NCI-H82 (cell line): ENCODE measurements at regions not wholly inside any gene's neighbourhood (a gene's known extent, or its start where the extent isn't known, plus 50 kb on each side); places are given as distances from the start of the nearest gene placed in this dataset.
"Not testable (repeated sequence)": the region's sequence is repeated elsewhere in the genome, so short reads cannot be mapped to it uniquely, and the experiment has no call there.

Source experiments
- DNase-seq: peaks from one replicate; lab custom pipeline; 2025; lab: John Stamatoyannopoulos, UW

DNA sequence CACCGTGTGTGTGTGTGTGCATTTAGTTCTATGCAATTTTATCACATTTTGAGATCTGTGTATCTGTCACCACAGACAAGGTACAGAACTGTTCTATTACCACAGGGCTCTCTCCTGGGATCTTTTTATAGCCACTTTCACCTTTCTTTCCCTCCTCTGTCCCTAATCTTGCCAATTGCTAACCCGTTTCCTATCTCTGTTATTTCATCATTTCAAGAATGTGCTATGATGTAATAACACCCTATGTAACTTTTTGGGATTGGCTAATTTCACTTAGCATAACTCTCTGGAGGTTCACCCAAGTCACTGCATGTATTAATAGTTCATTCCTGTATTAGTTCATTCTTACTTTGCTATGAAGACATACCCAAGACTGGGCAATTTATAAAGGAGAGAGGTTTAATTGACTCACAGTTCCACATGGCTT lies 657.7 kb downstream of the QKI start:
- DNase-seq: no peak

DNA sequence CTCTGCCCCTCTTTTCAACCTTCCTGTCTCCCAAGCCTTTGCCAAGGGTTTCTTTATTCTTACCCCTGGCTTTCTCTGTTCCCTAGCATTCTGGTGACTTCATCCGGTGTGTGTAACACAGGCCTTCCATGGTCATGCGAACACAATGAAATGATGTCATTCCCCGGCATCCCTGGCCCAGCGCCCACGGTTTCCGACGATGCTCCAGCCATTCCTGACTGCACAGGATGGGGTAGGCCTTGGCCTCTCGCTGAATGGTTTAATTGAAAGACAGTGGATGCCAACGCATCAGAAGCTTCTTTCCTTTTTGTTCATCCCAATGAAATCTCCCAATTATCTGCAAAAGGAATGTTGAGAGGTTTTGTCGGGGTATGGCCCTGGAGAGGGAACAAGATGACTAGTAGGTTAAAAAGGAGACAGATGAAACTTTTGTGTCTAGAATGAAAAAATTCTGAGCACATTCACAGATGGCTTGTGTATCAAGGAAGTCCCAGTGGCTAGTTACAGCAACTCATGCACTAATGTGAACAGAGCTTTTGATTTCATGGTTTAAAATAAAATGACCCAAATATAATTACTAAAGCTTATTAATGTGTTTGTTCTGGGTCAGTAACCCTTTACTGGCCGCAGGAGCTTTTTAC lies 655.0 kb downstream of the QKI start:
- DNase-seq: no peak

DNA sequence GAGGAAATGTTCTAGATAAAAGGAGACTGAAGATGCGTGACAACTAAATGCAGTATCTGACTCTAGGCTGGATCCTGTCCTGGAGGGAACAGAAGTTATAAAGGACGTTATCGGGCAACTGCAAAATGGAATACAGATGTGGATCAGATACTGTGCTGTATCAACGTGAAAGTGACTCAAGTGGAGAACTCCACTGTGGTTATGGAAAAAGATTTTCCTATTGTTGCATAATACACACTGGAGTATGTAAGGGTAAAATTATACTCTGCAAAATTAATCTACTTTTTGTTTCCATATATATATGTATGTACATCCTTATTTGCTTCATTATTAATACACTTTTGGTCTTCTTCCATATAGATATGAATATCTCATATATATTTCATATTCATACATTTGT lies 654.0 kb downstream of the QKI start:
- DNase-seq: no peak

DNA sequence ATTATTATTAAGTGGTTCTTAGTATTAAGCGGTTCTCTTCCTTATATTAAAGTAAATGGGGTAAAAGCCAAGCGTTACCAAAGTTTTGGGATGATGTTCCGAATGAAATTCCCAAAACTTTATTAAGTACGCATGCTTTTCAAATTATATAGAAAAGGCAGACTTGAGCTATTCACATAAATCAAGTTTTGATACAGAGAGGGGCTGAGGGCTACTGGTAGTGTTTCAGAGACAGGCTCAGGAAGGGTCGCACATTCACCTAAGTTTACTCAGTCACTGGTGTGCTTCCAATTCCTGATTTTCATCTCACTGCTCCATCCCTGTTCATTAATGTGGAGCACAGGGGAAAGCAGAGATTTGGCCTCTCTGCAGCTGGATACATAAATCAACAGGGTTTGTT lies 652.2 kb downstream of the QKI start:
- DNase-seq: no peak

DNA sequence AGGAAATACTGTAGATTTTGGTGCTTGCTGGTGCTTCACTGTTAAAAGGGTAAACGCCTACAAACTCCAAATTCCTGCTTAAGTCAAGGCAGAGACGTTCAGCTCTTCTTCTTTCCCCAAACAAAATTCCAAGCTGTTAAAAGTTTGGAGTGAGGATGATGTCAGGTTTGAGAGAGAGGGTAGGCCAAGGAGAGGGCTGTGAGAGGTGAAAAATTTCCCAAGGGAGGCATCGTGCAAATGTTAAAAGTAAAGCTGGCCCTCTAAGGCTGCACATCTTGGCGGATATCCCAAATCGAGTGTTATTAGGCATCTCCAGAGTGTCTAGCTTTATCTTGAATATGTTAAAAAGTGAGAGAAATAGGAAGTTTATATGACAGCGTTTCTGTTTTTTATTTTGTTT lies 651.8 kb downstream of the QKI start:
- DNase-seq: no peak

DNA sequence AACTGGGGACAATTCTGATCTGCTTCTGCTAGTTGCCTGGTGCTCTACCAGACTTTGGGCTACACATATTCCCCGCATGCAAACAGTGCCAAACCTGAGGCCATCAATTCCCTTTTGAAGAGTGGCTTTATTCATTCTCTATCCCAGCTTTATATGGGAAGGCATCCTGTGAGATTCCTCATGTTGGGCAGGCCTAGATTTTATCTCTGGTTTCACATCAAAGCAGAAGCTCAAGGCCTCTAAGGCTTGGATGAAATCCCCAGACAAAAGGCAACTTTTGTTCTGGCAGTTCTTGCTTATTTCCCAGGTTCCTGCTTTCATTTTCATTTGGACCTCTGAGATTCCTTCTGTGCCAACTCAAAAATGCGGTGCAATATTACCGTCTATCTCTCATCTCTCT lies 648.8 kb downstream of the QKI start:
- DNase-seq: no peak

DNA sequence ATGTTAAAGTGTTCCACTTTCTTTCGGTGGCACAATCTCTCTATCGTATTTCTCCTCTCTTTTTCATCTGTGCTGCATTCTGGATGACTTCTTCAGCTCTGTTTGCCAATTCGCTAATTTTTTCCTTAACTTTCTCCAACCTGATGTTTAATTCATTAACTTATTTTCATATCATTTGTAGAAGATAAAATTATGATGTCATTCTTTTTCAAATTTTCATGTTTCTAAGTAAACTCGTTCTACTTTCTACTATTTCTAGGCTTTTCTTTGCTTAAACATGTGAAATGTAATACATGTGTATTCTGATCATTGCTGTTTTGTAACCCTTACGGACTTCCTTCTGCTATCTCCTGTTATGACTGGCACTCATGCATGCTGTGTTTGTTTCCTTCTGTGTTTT lies 648.4 kb downstream of the QKI start:
- DNase-seq: no peak

DNA sequence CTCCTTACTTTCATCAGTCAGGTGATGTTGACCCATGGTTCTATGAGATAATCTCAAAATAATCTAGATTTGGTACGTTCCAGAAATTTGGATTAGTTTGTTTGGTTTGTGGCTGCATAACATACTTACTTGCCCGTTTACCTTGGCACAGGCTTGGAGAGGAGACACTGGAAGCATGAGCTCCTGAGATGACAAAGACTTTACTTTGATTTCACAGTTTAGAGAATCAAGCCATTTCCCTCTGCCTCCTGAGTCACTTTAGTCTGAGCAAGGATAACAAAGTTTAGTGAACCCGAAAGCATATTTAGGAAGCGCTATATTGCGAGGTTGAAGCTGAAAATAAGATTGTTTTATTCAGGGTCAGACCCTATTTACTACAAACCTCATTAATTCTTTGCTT lies 643.4 kb downstream of the QKI start:
- DNase-seq: no peak

DNA sequence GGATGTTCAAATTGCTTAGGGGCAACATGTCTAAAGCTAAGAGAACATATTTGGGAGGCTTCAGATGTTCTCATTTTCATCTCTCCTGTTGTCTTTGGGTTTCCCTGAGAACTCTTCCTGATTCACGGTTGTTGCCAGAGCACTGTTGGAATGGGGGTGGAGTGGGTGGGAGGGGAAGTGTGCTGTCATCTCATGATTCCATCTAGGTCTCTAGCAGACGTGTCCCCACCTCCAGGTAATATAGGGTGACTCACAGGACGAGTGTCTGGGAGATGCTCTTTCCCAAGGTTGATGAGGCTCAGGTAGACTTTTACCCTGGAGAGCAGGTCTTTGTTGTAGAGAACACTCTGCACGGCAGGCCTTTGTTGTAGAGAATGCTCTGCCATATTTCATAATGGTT lies 636.9 kb downstream of the QKI start:
- no peak for DNase-seq

DNA sequence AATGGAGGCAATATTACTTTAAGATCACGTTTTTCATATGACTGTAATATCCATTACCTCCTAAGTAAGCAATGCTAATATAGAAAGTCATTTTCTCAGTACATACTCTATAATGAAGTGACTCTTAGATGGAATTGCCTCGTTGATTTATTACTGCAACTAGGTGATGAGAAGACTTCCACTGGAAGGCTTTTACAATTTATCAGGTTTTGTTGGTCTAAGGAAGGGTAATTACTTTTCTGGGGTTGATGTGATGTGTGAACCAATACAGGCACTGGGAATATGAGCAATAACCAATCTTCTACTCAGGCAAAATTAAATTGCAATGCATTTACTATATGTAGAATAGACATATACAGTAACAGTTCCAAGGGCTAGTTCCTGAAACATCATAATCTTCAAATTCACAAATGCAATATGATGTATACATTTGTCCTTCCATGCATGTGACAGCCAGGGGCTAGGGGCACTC lies 635.0 kb downstream of the QKI start:
- no peak for DNase-seq

DNA sequence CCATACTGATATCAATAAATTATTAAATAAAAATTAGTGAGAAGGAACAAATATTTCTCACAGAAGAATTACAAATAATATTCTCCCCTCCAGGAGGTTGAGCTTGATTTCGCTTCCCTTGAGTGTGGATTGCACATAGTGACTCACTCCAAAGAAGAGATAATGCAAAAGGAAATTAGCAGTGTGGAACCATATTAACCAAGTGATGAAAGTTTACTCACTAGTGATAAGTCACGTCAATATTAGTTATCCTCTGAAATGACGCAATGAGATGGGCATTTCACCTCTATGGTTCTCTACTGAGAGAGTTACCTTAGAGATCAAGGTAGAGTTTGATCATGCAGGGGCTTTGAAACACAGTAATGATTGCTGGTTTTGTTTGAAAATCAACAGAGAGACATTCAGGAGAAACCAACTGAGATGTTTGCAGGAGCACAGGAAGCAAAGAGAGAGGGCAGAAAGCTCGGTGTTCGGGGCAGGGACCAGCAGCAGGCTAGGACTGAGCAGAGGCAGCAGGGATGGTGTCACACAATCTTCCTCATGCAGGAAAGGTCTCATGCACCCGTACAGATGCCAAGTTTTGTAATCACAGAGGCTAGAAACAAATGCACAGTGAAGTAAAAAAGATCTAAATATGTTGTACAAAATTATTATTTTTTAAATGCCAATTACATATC lies 634.5 kb downstream of the QKI start:
- no peak for DNase-seq

DNA sequence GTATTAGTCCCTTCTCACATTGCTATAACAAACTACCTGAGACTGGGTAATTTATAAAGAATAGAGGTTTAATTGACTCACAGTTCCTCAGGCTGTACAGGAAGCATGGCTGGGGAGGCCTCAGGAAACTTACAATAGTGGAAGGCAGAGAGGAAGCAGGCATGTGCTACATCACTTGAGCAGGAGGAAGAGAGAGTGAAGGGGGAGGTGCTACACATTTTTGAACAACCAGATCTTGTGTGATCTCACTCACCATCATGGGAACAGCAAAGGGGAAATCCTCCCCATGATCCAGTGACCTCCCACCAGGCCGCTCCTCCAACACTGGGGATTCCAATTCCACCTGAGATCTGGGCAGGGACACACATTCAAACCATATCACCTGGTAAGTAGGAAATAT lies 630.6 kb downstream of the QKI start:
- DNase-seq: no peak

DNA sequence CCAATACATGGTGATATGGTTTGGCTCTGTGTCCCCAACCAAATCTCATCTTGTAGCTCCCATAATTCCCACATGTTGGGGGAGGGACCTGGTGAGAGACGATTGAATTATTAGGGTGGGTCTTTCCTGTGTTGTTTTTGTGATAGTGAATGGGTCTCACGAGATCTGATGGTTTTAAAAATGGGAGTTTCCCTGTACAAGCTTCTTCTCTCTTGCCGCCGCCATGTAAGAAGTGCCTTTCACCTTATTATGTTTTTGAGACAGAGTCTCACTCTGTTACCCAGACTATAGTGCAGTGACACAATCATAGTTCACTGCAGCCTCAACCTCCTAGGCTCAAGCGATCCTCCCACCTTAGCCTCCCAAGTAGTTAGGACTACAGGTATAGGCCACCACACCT lies 629.1 kb downstream of the QKI start:
- not testable (repeated sequence) for DNase-seq

DNA sequence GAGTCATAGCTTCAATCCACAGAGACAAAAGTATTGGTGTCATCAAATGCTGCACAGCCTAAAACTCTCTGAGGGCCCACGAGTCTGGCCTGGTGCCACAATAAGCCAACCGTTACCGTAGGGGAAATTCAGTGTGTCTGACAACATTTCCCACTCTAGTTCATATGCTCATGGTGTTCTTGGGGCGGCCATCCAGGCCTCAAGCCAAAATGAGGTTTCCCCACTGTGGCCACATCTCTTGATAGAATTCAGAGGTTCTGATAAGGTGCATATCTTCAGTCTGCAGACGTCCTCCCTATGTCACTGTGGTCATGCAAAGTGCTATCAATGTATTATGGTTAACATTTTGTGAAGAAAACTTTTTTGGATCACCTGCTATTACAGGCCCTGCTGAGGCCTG lies 627.7 kb downstream of the QKI start:
- no peak for DNase-seq

DNA sequence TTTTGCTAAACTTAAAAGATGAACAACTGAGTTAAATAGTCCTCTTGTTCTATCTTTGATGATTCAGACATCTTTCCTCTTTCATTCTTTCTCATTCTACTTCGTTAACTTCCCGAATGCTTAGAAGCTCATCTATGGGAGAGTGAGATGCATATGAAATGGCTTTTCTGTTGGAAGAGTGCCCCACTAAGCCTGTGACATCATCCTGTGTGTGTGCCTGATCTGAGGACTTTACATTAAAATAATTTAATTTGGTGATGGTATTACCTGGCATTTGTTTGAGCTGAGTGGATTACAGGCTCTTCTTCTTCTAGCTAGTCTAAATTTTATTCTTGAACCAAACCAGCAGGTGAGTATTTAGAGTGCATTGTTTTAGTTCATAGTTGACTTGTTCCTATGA lies 626.5 kb downstream of the QKI start:
- no peak for DNase-seq

DNA sequence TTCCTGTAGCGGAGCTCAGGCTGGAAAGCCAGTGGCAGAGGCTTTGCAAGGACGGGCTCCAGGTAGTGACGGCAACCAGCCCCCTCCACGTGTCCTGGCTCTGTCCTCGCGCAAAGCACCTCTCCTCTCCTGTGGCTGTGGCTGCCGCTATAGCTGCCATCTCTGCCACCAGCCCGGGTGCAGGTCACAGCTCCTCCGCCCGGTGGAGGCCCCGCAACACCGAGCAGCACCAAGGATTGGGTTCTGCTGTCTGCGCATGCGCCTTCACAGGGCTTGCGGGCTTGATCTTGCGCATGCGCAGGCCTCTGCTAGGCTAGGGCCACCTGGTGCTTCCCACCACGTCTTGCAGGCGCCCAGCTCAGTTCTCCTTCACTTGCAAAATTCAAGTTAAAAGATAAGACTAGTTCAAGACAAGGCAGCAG lies 625.4 kb downstream of the QKI start:
- DNase-seq: no peak

DNA sequence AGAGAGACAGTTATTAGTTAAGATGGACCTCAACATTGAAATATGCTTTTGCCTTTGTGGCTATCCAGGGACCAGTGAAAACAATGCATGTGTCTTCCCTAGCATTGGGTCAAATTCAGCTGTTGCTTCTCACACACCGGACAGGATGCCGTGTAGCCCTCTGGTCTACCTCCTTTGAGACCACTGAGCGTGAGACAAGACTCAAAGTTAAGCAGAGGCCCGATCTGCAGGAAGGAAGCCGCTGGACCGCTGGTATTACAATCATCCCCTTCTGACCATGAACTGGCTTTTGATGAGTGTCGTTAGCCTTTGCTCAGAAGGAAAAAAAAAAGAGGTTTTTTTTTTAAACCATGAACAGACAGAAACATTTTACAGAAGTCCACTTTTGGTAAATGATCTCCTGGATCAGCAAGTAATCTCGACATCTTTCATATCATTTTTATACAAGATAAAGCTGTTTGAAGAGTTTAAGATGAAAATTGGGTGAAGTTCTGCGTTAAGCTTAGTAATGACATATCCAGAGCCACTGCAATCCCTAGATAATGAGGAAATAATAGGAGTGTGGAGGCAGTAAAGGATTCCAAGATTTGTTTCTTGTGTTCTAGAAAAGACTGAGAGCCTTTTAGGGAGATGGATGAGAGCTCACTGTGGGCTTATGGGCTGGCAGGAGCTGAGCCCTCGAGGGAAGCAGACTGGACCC lies 622.8 kb downstream of the QKI start:
- DNase-seq: no peak

DNA sequence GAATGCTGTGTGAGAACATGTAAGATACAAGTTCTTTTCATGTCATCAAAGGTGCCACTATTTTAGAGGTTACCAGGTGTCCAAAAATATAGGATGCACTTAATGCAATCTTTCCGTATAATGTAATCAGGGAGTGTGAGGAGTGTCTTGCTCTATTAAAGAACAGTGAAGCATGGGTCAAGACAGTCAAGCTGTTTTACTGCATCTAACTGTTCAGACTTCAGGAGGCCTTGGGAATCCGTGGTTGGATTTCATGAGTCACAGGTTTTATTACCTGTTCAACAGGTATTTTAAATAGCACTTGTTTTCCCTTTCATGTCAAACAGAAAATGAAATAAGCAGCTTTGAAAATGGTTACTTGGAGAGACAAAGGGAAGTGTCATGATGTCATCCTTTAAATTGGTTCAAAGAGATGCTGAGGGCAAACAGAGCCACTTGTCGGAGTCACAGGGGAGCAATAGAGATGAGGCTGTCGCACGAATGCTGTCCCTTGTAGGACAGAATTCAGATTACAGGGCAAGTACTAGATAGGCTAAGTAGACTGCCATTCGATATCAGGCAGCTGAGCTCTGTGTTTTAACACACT lies 621.5 kb downstream of the QKI start:
- DNase-seq: no peak

DNA sequence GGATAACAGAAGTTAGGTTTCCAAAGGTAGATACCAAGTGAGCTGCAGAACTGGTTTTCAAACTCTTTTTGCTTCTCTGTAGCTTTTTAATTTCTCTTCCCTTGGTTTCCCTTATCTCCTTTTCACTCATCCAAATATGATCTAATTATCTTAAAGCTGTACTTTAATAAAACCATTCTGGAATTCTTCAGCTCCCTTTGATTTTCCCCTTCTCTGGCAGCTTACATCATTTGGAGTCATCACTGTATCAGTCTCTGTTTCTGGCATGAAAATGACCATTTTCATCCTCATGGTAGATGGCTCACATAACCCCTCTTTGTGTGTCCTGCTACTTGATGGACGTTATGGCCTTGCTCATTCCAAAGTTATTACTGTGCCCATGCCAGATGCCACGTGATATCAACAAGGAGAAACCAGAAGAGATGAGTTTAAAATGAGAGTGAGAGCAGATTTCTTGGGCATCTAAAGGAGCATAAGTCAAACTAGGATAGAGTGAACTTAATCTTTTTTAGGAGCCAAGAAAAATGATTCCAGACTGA lies 620.2 kb downstream of the QKI start:
- DNase-seq: no peak

DNA sequence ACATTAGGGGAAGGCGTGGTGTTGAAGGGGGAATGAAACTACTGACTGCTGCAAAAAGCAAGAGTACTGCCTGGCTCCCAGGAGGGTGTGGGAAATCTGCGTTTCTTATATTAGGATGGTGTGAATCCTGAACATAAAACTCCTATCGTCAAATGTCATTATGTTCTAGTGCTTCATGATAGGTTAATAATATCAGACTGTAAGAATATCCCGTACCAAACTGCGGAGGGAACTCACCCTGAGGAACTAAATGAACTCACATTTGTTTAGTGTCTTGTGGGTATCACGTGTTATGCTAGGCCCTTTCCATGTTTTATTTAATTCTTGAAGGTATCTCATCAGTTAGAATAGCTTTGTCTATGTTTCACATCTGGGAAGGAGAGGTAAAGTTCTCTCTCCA lies 610.7 kb downstream of the QKI start:
- DNase-seq: no peak

DNA sequence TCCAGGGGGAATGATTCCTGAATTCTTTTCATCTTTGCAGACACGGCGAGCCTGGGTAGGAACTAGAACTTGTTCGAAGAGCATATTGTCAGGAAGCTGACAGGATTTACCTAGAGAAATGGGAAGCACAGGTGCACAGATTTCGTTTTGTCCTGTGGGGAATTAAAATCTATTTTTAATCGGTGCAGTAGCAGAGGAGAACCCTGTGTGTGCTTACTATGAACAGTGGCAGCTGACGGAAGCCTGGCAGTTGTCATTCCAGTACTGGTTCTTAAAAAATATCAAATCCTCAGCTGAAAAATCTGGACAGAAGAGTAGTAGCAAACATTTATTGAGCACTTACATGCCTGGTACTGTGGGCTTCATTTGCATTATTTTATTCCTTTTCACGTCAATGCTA lies 609.0 kb downstream of the QKI start:
- no peak for DNase-seq

DNA sequence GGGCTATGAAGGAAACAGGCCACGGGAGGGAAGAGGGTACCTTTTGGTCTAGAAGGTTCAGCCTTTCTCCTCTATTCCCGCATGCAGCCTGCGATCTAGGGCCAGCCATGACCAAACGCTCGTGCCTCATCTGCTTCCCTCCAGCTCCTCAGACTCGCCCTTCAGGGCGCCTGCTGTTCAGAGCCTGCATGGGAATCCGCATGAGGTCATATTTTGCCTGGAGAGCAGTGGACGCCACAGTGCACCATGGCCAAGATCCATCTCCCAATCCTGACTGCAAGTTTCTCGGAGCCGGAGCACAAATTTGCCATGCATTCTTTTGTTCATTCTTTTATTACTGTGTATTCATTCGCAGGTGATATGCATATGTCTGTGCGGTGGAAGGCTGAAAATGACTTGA lies 608.1 kb downstream of the QKI start:
- DNase-seq: no peak
